Bone marrow (tissue), 2 donors: ENCODE measurements at regions not wholly inside any gene's neighbourhood (a gene's known extent, or its start where the extent isn't known, plus 50 kb on each side); places are given as distances from the start of the nearest gene placed in this dataset.
A peak's percentile ranks its signal among the peaks of the same experiment; 100 is the strongest.
"Not testable (repeated sequence)": the region's sequence is repeated elsewhere in the genome, so short reads cannot be mapped to it uniquely, and the experiment has no call there.

Source experiments
- DNase-seq, 2 donors: peaks; one replicate each; lab custom pipeline; 2025; lab: John Stamatoyannopoulos, UW

- DNase-seq: not testable (repeated sequence)
Measured at GRCh38 chr17:27365329-27365945, 71.5 kb downstream of the WSB1 start.

- DNase-seq: no peak
Measured at GRCh38 chr17:27366437-27366836, 72.5 kb downstream of the WSB1 start.

- peak in 1 of 2 donors; percentile 71 for DNase-seq
Measured at GRCh38 chr17:27367121-27367981, 73.4 kb downstream of the WSB1 start.

- DNase-seq: peak in 1 of 2 donors; percentile 18
Measured at GRCh38 chr17:27368151-27368795, 74.4 kb downstream of the WSB1 start.

- DNase-seq: no peak
Measured at GRCh38 chr17:27368980-27369379, 75.1 kb downstream of the WSB1 start.

GRCh38 chr17:27370776-27371175 is 76.9 kb downstream of the WSB1 start:
- DNase-seq: no peak

GRCh38 chr17:27373695-27374094 is 79.8 kb downstream of the WSB1 start:
- DNase-seq: not testable (repeated sequence)

- no peak for DNase-seq
Measured at GRCh38 chr17:27376637-27377547, 79.4 kb upstream of the KSR1 start.

GRCh38 chr17:27378482-27379175 is 77.6 kb upstream of the KSR1 start:
- DNase-seq: no peak

GRCh38 chr17:27379888-27380533 is 76.2 kb upstream of the KSR1 start:
- DNase-seq: no peak

GRCh38 chr17:27380551-27380950 is 75.7 kb upstream of the KSR1 start:
- DNase-seq: no peak

- peak; percentile 41 to 71 for DNase-seq
Measured at GRCh38 chr17:27381007-27381501, 75.2 kb upstream of the KSR1 start.

GRCh38 chr17:27382025-27382424 is 74.2 kb upstream of the KSR1 start:
- no peak for DNase-seq

- no peak for DNase-seq
Measured at GRCh38 chr17:27384261-27384701, 72.0 kb upstream of the KSR1 start.

GRCh38 chr17:27384726-27385125 is 71.5 kb upstream of the KSR1 start:
- DNase-seq: no peak

- DNase-seq: no peak
Measured at GRCh38 chr17:27385626-27386025, 70.6 kb upstream of the KSR1 start.

GRCh38 chr17:27386206-27387075 is 69.8 kb upstream of the KSR1 start:
- no peak for DNase-seq

GRCh38 chr17:27389542-27390140 is 66.6 kb upstream of the KSR1 start:
- no peak for DNase-seq

- DNase-seq: no peak
Measured at GRCh38 chr17:27390540-27390939, 65.7 kb upstream of the KSR1 start.
